ENCODE measurements at regions not wholly inside any gene's neighbourhood (a gene's known extent, or its start where the extent isn't known, plus 50 kb on each side); places are given as distances from the start of the nearest gene placed in this dataset.
"Not testable (repeated sequence)": the region's sequence is repeated elsewhere in the genome, so short reads cannot be mapped to it uniquely, and the experiment has no call there.

DNA sequence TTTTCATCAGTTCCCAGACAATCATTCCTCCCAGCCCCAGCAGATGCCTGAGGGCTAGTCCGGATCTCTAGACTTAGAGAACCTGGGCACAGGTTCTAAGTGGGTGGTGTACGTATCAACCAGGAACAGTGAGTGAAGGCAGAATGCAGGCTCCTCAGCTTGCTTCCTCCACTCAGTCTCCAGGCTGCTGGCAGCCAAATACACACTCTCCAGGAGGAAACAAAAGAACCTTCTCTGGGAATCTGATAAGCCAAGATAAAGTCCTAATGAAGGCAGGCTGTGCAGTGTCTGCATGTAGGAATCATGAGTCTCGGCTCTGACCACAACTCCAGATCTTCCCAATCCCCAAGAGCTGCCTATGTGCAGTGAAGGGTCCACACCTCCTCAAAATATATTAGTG lies 245.7 kb downstream of the SP3 start:
- H3K36me3 Mint-ChIP-seq (ENCODE audit: insufficient read depth, unreplicated experiment) = no peaks in the 10 kb centered on the region
- no peak for DNase-seq
- H3K27ac Mint-ChIP-seq (ENCODE audit: unreplicated experiment) = no peak overlapping the region
- intact Hi-C loops (cut with micrococcal nuclease; ENCODE audit: unreplicated experiment) = no loop called here
- no peak overlapping the region for H3K4me3 Mint-ChIP-seq (ENCODE audit: low read depth, unreplicated experiment)
- H3K27me3 Mint-ChIP-seq (ENCODE audit: unreplicated experiment) = no peaks in the 10 kb centered on the region
- TF ChIP-seq, protein P1, sequence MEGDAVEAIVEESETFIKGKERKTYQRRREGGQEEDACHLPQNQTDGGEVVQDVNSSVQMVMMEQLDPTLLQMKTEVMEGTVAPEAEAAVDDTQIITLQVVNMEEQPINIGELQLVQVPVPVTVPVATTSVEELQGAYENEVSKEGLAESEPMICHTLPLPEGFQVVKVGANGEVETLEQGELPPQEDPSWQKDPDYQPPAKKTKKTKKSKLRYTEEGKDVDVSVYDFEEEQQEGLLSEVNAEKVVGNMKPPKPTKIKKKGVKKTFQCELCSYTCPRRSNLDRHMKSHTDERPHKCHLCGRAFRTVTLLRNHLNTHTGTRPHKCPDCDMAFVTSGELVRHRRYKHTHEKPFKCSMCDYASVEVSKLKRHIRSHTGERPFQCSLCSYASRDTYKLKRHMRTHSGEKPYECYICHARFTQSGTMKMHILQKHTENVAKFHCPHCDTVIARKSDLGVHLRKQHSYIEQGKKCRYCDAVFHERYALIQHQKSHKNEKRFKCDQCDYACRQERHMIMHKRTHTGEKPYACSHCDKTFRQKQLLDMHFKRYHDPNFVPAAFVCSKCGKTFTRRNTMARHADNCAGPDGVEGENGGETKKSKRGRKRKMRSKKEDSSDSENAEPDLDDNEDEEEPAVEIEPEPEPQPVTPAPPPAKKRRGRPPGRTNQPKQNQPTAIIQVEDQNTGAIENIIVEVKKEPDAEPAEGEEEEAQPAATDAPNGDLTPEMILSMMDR (IDR thresholded peaks at IDR 0.05; ENCODE audit: unreplicated experiment) = no peak
- CTCF ChIA-PET = no interaction called here
- no peaks in the 10 kb centered on the region for H3K4me1 Mint-ChIP-seq (ENCODE audit: low read depth, unreplicated experiment)
- H3K9me3 Mint-ChIP-seq (ENCODE audit: low read depth, unreplicated experiment) = no peaks in the 10 kb centered on the region
- BruUV-seq (replicated peaks) = no TSS peak

DNA sequence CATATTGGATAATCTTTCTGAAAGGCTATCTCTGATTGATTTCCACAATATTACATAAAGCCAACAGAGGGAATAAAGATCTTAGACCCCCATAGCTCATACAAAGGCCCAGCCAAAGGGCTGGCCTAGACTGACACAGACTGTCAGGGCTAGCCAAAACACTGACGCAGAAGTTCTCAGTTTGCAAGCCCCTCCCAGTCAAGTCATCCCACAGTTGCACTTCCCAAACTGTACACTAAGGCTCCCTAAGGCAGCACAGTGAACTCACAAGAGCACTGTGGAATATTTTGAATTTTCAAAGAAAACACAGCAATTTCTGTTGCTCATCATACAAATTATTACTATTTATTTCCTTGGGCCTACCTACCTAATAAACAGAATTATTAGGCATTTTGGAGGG lies 244.9 kb downstream of the SP3 start:
- CTCF ChIA-PET = no interaction called here
- TF ChIP-seq, protein P1 (IDR thresholded peaks at IDR 0.05; ENCODE audit: unreplicated experiment) = no peak
- Mint-ChIP-seq H3K4me1 (ENCODE audit: low read depth, unreplicated experiment) (no peaks in the 10 kb centered on the region), H3K36me3 (ENCODE audit: insufficient read depth, unreplicated experiment) (no peaks in the 10 kb centered on the region), H3K4me3 (ENCODE audit: low read depth, unreplicated experiment) (no peak overlapping the region), H3K27ac (ENCODE audit: unreplicated experiment) (no peak overlapping the region), H3K27me3 (ENCODE audit: unreplicated experiment) (no peaks in the 10 kb centered on the region), H3K9me3 (ENCODE audit: low read depth, unreplicated experiment) (no peaks in the 10 kb centered on the region)
- intact Hi-C loops (cut with micrococcal nuclease; ENCODE audit: unreplicated experiment) = no loop called here
- BruUV-seq (replicated peaks) = no TSS peak
- no peak for DNase-seq

DNA sequence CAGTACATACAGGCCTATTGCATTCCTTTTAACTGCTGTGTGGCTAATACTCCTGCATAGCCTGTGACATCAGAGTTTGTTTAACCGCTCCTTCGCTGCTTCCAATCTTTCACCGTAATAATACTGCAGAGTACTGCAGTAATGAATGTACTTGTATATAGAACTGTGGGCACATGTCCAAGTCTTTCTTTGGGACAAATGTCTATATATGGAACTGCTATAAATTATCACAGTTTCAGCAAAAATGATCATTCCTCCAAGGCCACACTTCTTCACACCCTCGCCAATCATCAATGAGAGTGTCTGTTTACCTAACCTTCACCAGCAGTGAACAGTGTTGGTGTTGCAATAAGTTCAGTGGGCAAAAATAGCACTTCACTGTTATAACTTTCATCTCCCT lies 230.4 kb downstream of the SP3 start:
- intact Hi-C loops (cut with micrococcal nuclease; ENCODE audit: unreplicated experiment) = no loop called here
- no peaks in the 10 kb centered on the region for H3K36me3 Mint-ChIP-seq (ENCODE audit: insufficient read depth, unreplicated experiment)
- no peaks in the 10 kb centered on the region for H3K27me3 Mint-ChIP-seq (ENCODE audit: unreplicated experiment)
- TF ChIP-seq, protein P1 (IDR thresholded peaks at IDR 0.05; ENCODE audit: unreplicated experiment) = no peak
- H3K4me1 Mint-ChIP-seq (ENCODE audit: low read depth, unreplicated experiment) = no peaks in the 10 kb centered on the region
- no peak for DNase-seq
- CTCF ChIA-PET = no interaction called here
- H3K9me3 Mint-ChIP-seq (ENCODE audit: low read depth, unreplicated experiment) = peaks cover 5% of the 10 kb centered on the region
- no peak overlapping the region for H3K4me3 Mint-ChIP-seq (ENCODE audit: low read depth, unreplicated experiment)
- BruUV-seq (replicated peaks) = no TSS peak
- H3K27ac Mint-ChIP-seq (ENCODE audit: unreplicated experiment) = no peak overlapping the region

DNA sequence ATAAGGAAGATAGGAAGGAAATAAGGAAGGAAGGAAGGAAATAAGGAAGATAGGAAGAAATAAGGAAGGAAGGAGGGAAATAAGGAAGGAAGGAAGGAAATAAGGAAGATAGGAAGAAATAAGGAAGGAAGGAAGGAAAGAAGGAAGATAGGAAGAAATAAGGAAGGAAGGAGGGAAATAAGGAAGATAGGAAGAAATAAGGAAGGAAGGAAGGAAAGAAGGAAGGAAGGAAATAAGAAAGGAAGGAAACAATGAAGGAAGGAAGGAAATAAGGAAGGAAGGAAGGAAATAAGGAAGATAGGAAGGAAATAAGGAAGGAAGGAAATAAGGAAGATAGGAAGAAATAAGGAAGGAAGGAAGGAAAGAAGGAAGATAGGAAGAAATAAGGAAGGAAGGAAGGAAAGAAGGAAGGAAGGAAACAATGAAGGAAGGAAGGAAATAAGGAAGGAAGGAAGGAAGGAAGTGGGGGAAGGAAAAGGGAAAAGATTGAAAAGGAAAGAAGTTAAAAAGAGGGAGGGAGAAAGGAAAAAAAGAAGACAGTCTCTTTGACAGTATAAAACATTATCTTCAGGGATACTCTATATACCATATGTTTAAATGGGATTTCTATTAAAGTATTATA lies 227.1 kb downstream of the SP3 start:
- not testable (repeated sequence) for H3K9me3 Mint-ChIP-seq (ENCODE audit: low read depth, unreplicated experiment); DNase-seq

DNA sequence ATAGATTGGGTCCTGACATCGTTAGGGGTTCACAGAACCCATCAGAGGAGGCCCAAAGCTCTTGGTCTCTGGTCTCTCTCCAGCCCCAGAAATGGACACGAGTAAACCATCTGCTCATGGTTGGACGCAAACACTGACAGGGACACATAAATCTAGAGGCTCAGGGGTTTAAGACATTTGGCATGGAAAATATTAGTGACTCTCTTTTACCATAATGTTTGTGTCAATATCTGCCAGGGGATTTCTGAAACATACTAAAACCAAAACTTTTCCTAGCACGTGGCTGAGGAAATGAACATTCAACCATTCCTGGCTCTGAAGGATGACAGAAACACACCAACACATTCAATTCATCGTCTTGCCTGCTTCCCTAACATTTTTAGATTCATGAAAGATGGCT lies 226.2 kb downstream of the SP3 start:
- CTCF ChIA-PET = no interaction called here
- intact Hi-C loops (cut with micrococcal nuclease; ENCODE audit: unreplicated experiment) = no loop called here

More for the DNA sequence above, 227.1 kb downstream of the SP3 start:
- H3K27me3 Mint-ChIP-seq (ENCODE audit: unreplicated experiment); H3K4me1 Mint-ChIP-seq (ENCODE audit: low read depth, unreplicated experiment); H3K36me3 Mint-ChIP-seq (ENCODE audit: insufficient read depth, unreplicated experiment); H3K27ac Mint-ChIP-seq (ENCODE audit: unreplicated experiment); BruUV-seq (replicated peaks); H3K4me3 Mint-ChIP-seq (ENCODE audit: low read depth, unreplicated experiment); intact Hi-C loops (cut with micrococcal nuclease; ENCODE audit: unreplicated experiment); CTCF ChIA-PET: not testable (repeated sequence)

More for the DNA sequence above, 226.2 kb downstream of the SP3 start:
- H3K4me3 Mint-ChIP-seq (ENCODE audit: low read depth, unreplicated experiment) = no peak overlapping the region
- H3K27ac Mint-ChIP-seq (ENCODE audit: unreplicated experiment) = no peak overlapping the region
- H3K27me3 Mint-ChIP-seq (ENCODE audit: unreplicated experiment) = no peaks in the 10 kb centered on the region
- H3K36me3 Mint-ChIP-seq (ENCODE audit: insufficient read depth, unreplicated experiment) = no peaks in the 10 kb centered on the region
- H3K9me3 Mint-ChIP-seq (ENCODE audit: low read depth, unreplicated experiment) = peaks cover 5% of the 10 kb centered on the region
- no TSS peak for BruUV-seq (replicated peaks)
- no peaks in the 10 kb centered on the region for H3K4me1 Mint-ChIP-seq (ENCODE audit: low read depth, unreplicated experiment)
- TF ChIP-seq, protein P1 (IDR thresholded peaks at IDR 0.05; ENCODE audit: unreplicated experiment) = no peak
- no peak for DNase-seq
